ENCODE measurements at regions not wholly inside any gene's neighbourhood (a gene's known extent, or its start where the extent isn't known, plus 50 kb on each side); places are given as distances from the start of the nearest gene placed in this dataset.

DNA sequence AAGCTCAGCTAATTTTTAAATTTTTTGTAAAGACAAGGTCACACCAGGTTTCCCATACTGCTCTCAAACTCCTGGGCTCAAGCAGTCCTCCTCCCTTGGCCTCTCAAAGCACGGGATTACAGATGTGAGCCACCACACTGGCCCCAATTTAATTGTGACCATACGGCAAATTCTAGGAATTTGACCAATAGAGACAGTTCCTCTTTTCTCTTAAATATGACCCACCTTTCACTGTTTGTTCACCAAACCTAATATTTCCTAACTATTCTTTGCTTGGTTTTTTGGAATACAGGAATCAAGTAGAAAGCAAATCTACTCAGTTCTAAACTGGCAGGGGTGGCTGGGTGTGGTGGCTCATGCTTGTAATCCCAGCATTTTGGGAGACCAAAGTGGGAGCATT, 264.0 kb downstream of the SHQ1 start:
- H3K9me3 ChIP-seq (ENCODE audit: control insufficient read depth, low read depth, low read length) = no peaks in the 10 kb centered on the region
- no peak overlapping the region for H3K9ac ChIP-seq (ENCODE audit: low read length)
- no peak overlapping the region for H3K4me3 ChIP-seq (ENCODE audit: low read length)
- H3K27me3 ChIP-seq (ENCODE audit: control insufficient read depth, insufficient read depth, low read length) = peaks cover 15% of the 10 kb centered on the region
- no peaks in the 10 kb centered on the region for H3K36me3 ChIP-seq (ENCODE audit: control insufficient read depth, low read depth, low read length)
- peaks cover 24% of the 10 kb centered on the region for H3K4me1 ChIP-seq (ENCODE audit: control insufficient read depth, low read depth, low read length)
- no peak overlapping the region for H3K27ac ChIP-seq (ENCODE audit: low read length)

GRCh38 chr3:72582963-72583362, 265.3 kb downstream of the SHQ1 start:
- no peak overlapping the region for H3K4me3 ChIP-seq (ENCODE audit: low read length)
- H3K27me3 ChIP-seq (ENCODE audit: control insufficient read depth, insufficient read depth, low read length) = peaks cover 9% of the 10 kb centered on the region
- H3K27ac ChIP-seq (ENCODE audit: low read length) = no peak overlapping the region
- H3K9ac ChIP-seq (ENCODE audit: low read length) = no peak overlapping the region
- H3K9me3 ChIP-seq (ENCODE audit: control insufficient read depth, low read depth, low read length) = no peaks in the 10 kb centered on the region
- peaks cover 24% of the 10 kb centered on the region for H3K4me1 ChIP-seq (ENCODE audit: control insufficient read depth, low read depth, low read length)
- H3K36me3 ChIP-seq (ENCODE audit: control insufficient read depth, low read depth, low read length) = no peaks in the 10 kb centered on the region

GRCh38 chr3:72582211-72582878, 265.9 kb downstream of the SHQ1 start:
- Histone ChIP-seq H3K27me3 (ENCODE audit: control insufficient read depth, insufficient read depth, low read length) (peaks cover 4% of the 10 kb centered on the region), H3K27ac (ENCODE audit: low read length) (no peak overlapping the region), H3K4me3 (ENCODE audit: low read length) (no peak overlapping the region), H3K9me3 (ENCODE audit: control insufficient read depth, low read depth, low read length) (no peaks in the 10 kb centered on the region), H3K4me1 (ENCODE audit: control insufficient read depth, low read depth, low read length) (peaks cover 24% of the 10 kb centered on the region), H3K9ac (ENCODE audit: low read length) (no peak overlapping the region), H3K36me3 (ENCODE audit: control insufficient read depth, low read depth, low read length) (no peaks in the 10 kb centered on the region)

DNA sequence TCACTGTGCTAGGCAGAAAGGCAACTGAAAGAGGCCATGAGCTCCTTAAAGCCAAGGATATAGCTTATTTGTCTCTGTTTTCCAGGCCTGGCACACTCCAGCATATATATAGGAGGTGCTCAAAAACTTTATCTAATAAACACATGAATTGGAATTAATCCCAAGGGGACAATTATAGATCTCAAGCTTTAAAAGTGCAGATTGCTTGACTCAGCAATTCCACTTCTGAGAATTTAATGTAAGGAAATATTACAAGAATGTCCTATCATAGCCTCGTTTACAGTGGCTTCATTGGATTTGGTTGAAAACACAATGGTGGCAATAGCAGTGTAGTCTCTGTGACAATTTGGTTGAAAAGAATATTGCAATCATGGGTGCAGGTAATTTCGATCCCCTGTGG, 267.3 kb downstream of the SHQ1 start:
- Histone ChIP-seq H3K27ac (ENCODE audit: low read length) (no peak overlapping the region), H3K27me3 (ENCODE audit: control insufficient read depth, insufficient read depth, low read length) (no peaks in the 10 kb centered on the region), H3K9me3 (ENCODE audit: control insufficient read depth, low read depth, low read length) (no peaks in the 10 kb centered on the region), H3K9ac (ENCODE audit: low read length) (no peak overlapping the region), H3K4me3 (ENCODE audit: low read length) (no peak overlapping the region), H3K36me3 (ENCODE audit: control insufficient read depth, low read depth, low read length) (no peaks in the 10 kb centered on the region), H3K4me1 (ENCODE audit: control insufficient read depth, low read depth, low read length) (peaks cover 24% of the 10 kb centered on the region)

DNA sequence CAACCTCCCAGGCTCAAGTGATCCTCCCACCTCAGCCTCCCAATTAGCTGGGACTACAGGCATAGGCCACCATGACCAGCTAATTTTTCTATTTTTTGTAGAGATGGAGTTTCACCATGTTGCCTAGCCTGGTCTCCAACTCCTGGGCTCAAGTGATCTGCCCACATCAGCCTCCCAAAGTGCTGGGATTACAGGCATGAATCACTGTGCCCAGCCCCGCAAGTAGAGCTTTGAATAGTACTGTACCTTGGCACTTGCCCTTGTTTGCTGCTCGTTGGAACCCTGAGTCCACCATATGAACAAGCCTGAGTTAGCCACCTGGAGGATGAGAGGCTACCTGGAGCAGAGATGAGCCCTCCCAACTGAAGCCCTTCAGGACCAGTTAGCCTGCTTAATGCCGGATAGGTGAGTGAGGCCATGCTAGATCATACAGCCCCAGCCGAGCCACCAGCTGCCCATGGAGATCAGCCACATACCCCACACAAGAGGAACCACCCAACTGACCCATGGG, 267.9 kb downstream of the SHQ1 start:
- H3K4me3 ChIP-seq (ENCODE audit: low read length) = no peak overlapping the region
- no peak overlapping the region for H3K27ac ChIP-seq (ENCODE audit: low read length)
- no peak overlapping the region for H3K9ac ChIP-seq (ENCODE audit: low read length)
- no peaks in the 10 kb centered on the region for H3K27me3 ChIP-seq (ENCODE audit: control insufficient read depth, insufficient read depth, low read length)
- no peaks in the 10 kb centered on the region for H3K36me3 ChIP-seq (ENCODE audit: control insufficient read depth, low read depth, low read length)
- peaks cover 24% of the 10 kb centered on the region for H3K4me1 ChIP-seq (ENCODE audit: control insufficient read depth, low read depth, low read length)
- no peaks in the 10 kb centered on the region for H3K9me3 ChIP-seq (ENCODE audit: control insufficient read depth, low read depth, low read length)

DNA sequence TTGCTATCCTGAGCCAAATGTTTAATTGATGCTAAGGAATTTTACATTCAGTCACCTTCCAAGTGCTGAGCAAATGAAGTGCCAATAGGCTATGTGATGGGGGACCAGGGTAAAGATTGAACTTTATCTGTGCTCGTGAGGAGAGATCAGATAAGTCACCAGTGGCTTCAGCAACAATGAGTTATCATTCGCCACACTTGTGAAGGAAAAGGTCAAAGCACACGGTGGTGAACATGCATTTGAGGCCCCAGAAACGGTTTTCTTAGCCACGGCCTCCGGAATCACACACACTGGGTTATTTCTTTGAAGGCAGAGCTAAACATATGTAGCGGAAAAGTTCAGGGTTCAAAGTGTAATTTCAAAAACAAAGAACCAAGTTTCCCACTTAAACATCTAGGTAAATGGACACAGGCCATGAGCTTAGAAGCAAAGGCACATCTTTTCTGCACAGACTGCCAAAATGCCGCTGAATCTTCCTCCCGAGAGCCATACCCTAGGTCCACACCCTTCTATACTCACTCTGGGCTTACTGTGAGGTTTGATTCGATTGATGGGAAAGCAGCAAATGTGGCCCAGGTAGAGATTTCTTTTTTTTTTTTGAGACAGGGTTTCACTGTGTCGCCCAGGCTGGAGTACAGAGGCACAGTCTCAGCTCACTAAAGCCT, 268.5 kb downstream of the SHQ1 start:
- no peaks in the 10 kb centered on the region for H3K27me3 ChIP-seq (ENCODE audit: control insufficient read depth, insufficient read depth, low read length)
- H3K4me1 ChIP-seq (ENCODE audit: control insufficient read depth, low read depth, low read length) = peaks cover 24% of the 10 kb centered on the region
- no peak overlapping the region for H3K9ac ChIP-seq (ENCODE audit: low read length)
- no peak overlapping the region for H3K4me3 ChIP-seq (ENCODE audit: low read length)
- H3K9me3 ChIP-seq (ENCODE audit: control insufficient read depth, low read depth, low read length) = no peaks in the 10 kb centered on the region
- no peaks in the 10 kb centered on the region for H3K36me3 ChIP-seq (ENCODE audit: control insufficient read depth, low read depth, low read length)
- no peak overlapping the region for H3K27ac ChIP-seq (ENCODE audit: low read length)

DNA sequence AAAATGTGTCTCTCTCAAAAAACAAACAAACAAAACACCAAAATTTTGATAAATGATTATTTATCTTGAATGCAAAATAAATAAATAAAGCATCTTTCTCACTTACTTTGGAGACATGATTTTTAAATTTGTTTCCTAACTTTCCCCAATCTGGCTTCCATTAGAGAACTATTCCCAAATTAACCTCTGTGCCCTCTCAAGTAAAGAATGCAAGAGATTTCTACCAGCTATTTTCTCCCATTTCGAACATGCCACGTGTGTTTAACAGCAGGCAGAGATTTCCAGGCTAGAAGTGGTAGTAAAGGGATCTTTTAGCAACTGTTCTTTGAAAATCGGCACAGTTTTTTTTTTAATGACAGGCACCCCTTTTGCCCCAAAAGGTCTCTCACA, 269.1 kb downstream of the SHQ1 start:
- no peak overlapping the region for H3K9ac ChIP-seq (ENCODE audit: low read length)
- peaks cover 24% of the 10 kb centered on the region for H3K4me1 ChIP-seq (ENCODE audit: control insufficient read depth, low read depth, low read length)
- H3K4me3 ChIP-seq (ENCODE audit: low read length) = no peak overlapping the region
- H3K9me3 ChIP-seq (ENCODE audit: control insufficient read depth, low read depth, low read length) = no peaks in the 10 kb centered on the region
- H3K27me3 ChIP-seq (ENCODE audit: control insufficient read depth, insufficient read depth, low read length) = no peaks in the 10 kb centered on the region
- H3K36me3 ChIP-seq (ENCODE audit: control insufficient read depth, low read depth, low read length) = no peaks in the 10 kb centered on the region
- no peak overlapping the region for H3K27ac ChIP-seq (ENCODE audit: low read length)

- Histone ChIP-seq H3K9ac (ENCODE audit: low read length) (no peak overlapping the region), H3K9me3 (ENCODE audit: control insufficient read depth, low read depth, low read length) (no peaks in the 10 kb centered on the region), H3K27ac (ENCODE audit: low read length) (no peak overlapping the region), H3K4me3 (ENCODE audit: low read length) (no peak overlapping the region), H3K36me3 (ENCODE audit: control insufficient read depth, low read depth, low read length) (no peaks in the 10 kb centered on the region), H3K4me1 (ENCODE audit: control insufficient read depth, low read depth, low read length) (peaks cover 16% of the 10 kb centered on the region), H3K27me3 (ENCODE audit: control insufficient read depth, insufficient read depth, low read length) (no peaks in the 10 kb centered on the region)
Measured at GRCh38 chr3:72577190-72577589, 271.1 kb downstream of the SHQ1 start.

DNA sequence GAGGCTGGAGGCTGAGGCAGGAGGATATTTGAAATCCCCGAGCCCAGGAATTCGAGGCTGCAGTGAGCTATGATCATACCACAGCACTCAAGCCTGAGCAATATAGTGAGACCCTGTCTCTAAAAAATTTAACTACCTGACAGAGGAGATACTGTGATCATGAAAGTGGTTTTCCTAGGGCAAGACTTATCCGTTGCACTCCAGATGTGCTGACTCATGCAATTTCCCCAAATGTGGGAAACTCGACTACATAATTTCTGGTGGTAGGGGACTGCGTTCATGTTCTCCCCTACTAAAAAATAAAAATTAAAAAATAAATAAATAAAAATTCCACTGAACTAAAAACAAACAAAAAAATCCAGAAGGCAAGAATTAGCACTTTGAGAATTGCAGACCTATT, 271.7 kb downstream of the SHQ1 start:
- peaks cover 14% of the 10 kb centered on the region for H3K4me1 ChIP-seq (ENCODE audit: control insufficient read depth, low read depth, low read length)
- no peak overlapping the region for H3K4me3 ChIP-seq (ENCODE audit: low read length)
- no peak overlapping the region for H3K9ac ChIP-seq (ENCODE audit: low read length)
- no peaks in the 10 kb centered on the region for H3K36me3 ChIP-seq (ENCODE audit: control insufficient read depth, low read depth, low read length)
- H3K9me3 ChIP-seq (ENCODE audit: control insufficient read depth, low read depth, low read length) = no peaks in the 10 kb centered on the region
- H3K27ac ChIP-seq (ENCODE audit: low read length) = no peak overlapping the region
- H3K27me3 ChIP-seq (ENCODE audit: control insufficient read depth, insufficient read depth, low read length) = no peaks in the 10 kb centered on the region

DNA sequence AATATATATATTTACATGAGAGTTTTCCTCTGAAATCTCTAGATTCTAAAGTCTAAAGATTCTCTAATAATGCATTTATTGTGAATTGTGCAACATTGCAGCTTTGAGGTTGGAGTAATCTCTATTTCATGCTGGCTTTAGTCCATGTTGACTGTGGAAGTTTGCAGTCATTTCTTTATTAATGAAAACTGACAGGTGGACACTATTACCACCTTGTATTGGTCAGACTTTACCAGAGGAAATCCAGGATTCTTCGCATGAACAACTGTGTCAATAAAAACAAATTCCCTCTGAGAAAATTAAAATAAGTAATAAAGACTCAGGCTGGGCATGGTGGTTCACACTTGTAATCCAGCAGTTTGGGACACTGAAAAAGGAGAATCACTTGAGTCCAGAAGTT, 274.1 kb downstream of the SHQ1 start:
- H3K9ac ChIP-seq (ENCODE audit: low read length) = no peak overlapping the region
- no peak overlapping the region for H3K27ac ChIP-seq (ENCODE audit: low read length)
- peaks cover 5% of the 10 kb centered on the region for H3K4me1 ChIP-seq (ENCODE audit: control insufficient read depth, low read depth, low read length)

GRCh38 chr3:72573051-72573450, 275.2 kb downstream of the SHQ1 start:
- Histone ChIP-seq H3K36me3 (ENCODE audit: control insufficient read depth, low read depth, low read length) (no peaks in the 10 kb centered on the region), H3K4me1 (ENCODE audit: control insufficient read depth, low read depth, low read length) (peaks cover 5% of the 10 kb centered on the region), H3K4me3 (ENCODE audit: low read length) (no peak overlapping the region), H3K9ac (ENCODE audit: low read length) (no peak overlapping the region), H3K27me3 (ENCODE audit: control insufficient read depth, insufficient read depth, low read length) (no peaks in the 10 kb centered on the region), H3K27ac (ENCODE audit: low read length) (no peak overlapping the region), H3K9me3 (ENCODE audit: control insufficient read depth, low read depth, low read length) (no peaks in the 10 kb centered on the region)

More for the DNA sequence above, 274.1 kb downstream of the SHQ1 start:
- no peaks in the 10 kb centered on the region for H3K36me3 ChIP-seq (ENCODE audit: control insufficient read depth, low read depth, low read length)
- no peak overlapping the region for H3K4me3 ChIP-seq (ENCODE audit: low read length)
- no peaks in the 10 kb centered on the region for H3K9me3 ChIP-seq (ENCODE audit: control insufficient read depth, low read depth, low read length)
- no peaks in the 10 kb centered on the region for H3K27me3 ChIP-seq (ENCODE audit: control insufficient read depth, insufficient read depth, low read length)

- Histone ChIP-seq H3K9me3 (ENCODE audit: control insufficient read depth, low read depth, low read length) (no peaks in the 10 kb centered on the region), H3K36me3 (ENCODE audit: control insufficient read depth, low read depth, low read length) (no peaks in the 10 kb centered on the region), H3K4me3 (ENCODE audit: low read length) (no peak overlapping the region), H3K27ac (ENCODE audit: low read length) (no peak overlapping the region), H3K9ac (ENCODE audit: low read length) (no peak overlapping the region), H3K27me3 (ENCODE audit: control insufficient read depth, insufficient read depth, low read length) (no peaks in the 10 kb centered on the region), H3K4me1 (ENCODE audit: control insufficient read depth, low read depth, low read length) (peaks cover 5% of the 10 kb centered on the region)
Measured at GRCh38 chr3:72572489-72573007, 275.7 kb downstream of the SHQ1 start.
